ENCODE measurements at regions not wholly inside any gene's neighbourhood (a gene's known extent, or its start where the extent isn't known, plus 50 kb on each side); places are given as distances from the start of the nearest gene placed in this dataset.

DNA sequence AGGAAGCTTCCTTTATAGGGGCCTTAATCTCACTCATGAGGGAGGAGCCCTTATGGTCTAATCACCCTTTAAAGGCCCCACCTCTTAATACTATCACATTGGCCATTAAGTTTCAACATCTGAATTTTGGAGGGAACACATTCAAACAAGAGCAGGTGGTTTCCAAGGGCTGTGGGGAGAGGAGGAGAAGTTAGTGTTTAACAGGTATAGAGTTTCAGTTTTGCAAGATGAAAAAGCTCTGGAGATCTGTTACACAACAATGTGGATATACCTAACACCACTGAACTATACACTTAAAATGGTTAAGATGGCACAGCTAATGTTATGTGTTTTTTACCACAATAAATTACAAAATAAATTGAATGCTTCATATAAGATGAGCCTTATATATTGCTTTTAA is 113.4 kb upstream of the DNAH14 start:
- no peak for TF ChIP-seq MAX (IDR thresholded peaks at IDR 0.05; ENCODE audit: low read depth)
- no peak for TF ChIP-seq TAF1 (IDR thresholded peaks at IDR 0.05; ENCODE audit: borderline replicate concordance, low read depth, low read length)
- no peak for TF ChIP-seq GABPA (IDR thresholded peaks at IDR 0.05; ENCODE audit: low read depth)
- TF ChIP-seq NFIC (IDR thresholded peaks at IDR 0.05; ENCODE audit: borderline replicate concordance) = no peak
- no peak for TF ChIP-seq ELF1 (IDR thresholded peaks at IDR 0.05)
- TF ChIP-seq FOXJ3 (CRISPR knock-in tag; IDR thresholded peaks at IDR 0.05) = no peak
- TF ChIP-seq SMC3 (IDR thresholded peaks at IDR 0.05; ENCODE audit: low read depth, low read length) = no peak
- TF ChIP-seq RAD21 (IDR thresholded peaks at IDR 0.05; ENCODE audit: low read length) = no peak
- no peak for TF ChIP-seq SIN3A (IDR thresholded peaks at IDR 0.05; ENCODE audit: borderline replicate concordance, low read depth, low read length)
- TF ChIP-seq RFX5 (IDR thresholded peaks at IDR 0.05; ENCODE audit: low read length) = no peak
- H4K20me1 ChIP-seq (ENCODE audit: insufficient read depth) = no peaks in the 10 kb centered on the region
- no peak overlapping the region for H2AFZ ChIP-seq (ENCODE audit: low read depth)
- H3K4me1 ChIP-seq (ENCODE audit: control insufficient read depth in 1 of 2, insufficient read depth in 2 of 2, low read depth in 1 of 2, low read length in 1 of 2) = no peaks in the 10 kb centered on the region
- H3K4me3 ChIP-seq (ENCODE audit: low read depth in 2 of 2, low read length in 1 of 2) = no peak overlapping the region
- no peaks in the 10 kb centered on the region for H3F3A ChIP-seq (replicated peaks; ENCODE audit: insufficient read depth)
- CTCF ChIA-PET = no interaction called here
- H3K79me2 ChIP-seq (ENCODE audit: insufficient read depth) = no peaks in the 10 kb centered on the region; the same call in 1 of the 2 replicates
- no peaks in the 10 kb centered on the region for H3K36me3 ChIP-seq (replicated peaks in 1 of 2; ENCODE audit: control insufficient read depth in 1 of 2, insufficient read depth in 2 of 2, low read length in 1 of 2)
- H3K4me2 ChIP-seq = no peak overlapping the region
- POLR2A ChIA-PET = no interaction called here
- H3K9me3 ChIP-seq = no peaks in the 10 kb centered on the region
- H3K9ac ChIP-seq = no peak overlapping the region
- no peaks in the 10 kb centered on the region for H3K9me2 ChIP-seq
- no peak overlapping the region for H3K27ac ChIP-seq (ENCODE audit: low read depth in 2 of 2, low read length in 1 of 2)
- DNase-seq = no peak
- H3K27me3 ChIP-seq (ENCODE audit: insufficient read depth) = peaks cover 5% of the 10 kb centered on the region; the same call in 1 of the 2 replicates

- CTCF ChIA-PET = interaction anchor here (1.8 kb wide), 1 partner anchor 10 kb away, joined by 5 read pairs; no protein-coding TSS in a partner anchor
- Histone ChIP-seq H3K9me2 (no peaks in the 10 kb centered on the region), H3K4me3 (ENCODE audit: low read depth in 2 of 2, low read length in 1 of 2) (no peak overlapping the region), H3K79me2 (ENCODE audit: insufficient read depth) (no peaks in the 10 kb centered on the region; the same call in 1 of the 2 replicates), H2AFZ (ENCODE audit: low read depth) (no peak overlapping the region), H3K27ac (ENCODE audit: low read depth in 2 of 2, low read length in 1 of 2) (no peak overlapping the region), H3K27me3 (ENCODE audit: insufficient read depth) (peaks cover 5% of the 10 kb centered on the region; the same call in 1 of the 2 replicates), H3K9me3 (0 out of 2 replicates have a peak, but pooled peaks cover 2% of the 10 kb centered on the region), H3K4me2 (no peak overlapping the region), H4K20me1 (ENCODE audit: insufficient read depth) (no peaks in the 10 kb centered on the region), H3F3A (replicated peaks; ENCODE audit: insufficient read depth) (no peaks in the 10 kb centered on the region), H3K36me3 (replicated peaks in 1 of 2; ENCODE audit: control insufficient read depth in 1 of 2, insufficient read depth in 2 of 2, low read length in 1 of 2) (no peaks in the 10 kb centered on the region), H3K9ac (no peak overlapping the region), H3K4me1 (ENCODE audit: control insufficient read depth in 1 of 2, insufficient read depth in 2 of 2, low read depth in 1 of 2, low read length in 1 of 2) (no peaks in the 10 kb centered on the region)
- 36% methylated on average over 3 of the region's 3 CpGs for WGBS (ENCODE audit: low lambda C conversion rate)
- no peak for DNase-seq
- no peak for TF ChIP-seq TCF12 (IDR thresholded peaks at IDR 0.05)
- TF ChIP-seq CTCF (IDR thresholded peaks at IDR 0.05) = no peak
- no peak for TF ChIP-seq JUND (IDR thresholded peaks at IDR 0.05)
- no peak for TF ChIP-seq TAF1 (IDR thresholded peaks at IDR 0.05; ENCODE audit: borderline replicate concordance, low read depth, low read length)
- POLR2A ChIA-PET = no interaction called here
Observed at GRCh38 chr1:224817382-224817781, 112.1 kb upstream of the DNAH14 start.

Data from SK-N-SH (cell line).